Left colon (tissue), 2 donors: ENCODE measurements at regions not wholly inside any gene's neighbourhood (a gene's known extent, or its start where the extent isn't known, plus 50 kb on each side); places are given as distances from the start of the nearest gene placed in this dataset.

Source experiments
- ATAC-seq: fragments of 200-7000 bp; cut with Tn5 transposase; one replicate; pipeline ENCODE4 v1.9.1; 2020; ENCODE audit warnings: mild to moderate bottlenecking, moderate library complexity
- DNase-seq, 2 donors: peaks; one replicate each; pipeline ENCODE4 v3.0.0-alpha.2; 2020
- intact Hi-C, 2 donors: fragments of 100-400 bp; cut with DNase I in 1 of 2; cut with micrococcal nuclease in 1 of 2; formaldehyde crosslinking; loops; one replicate each; pipeline versions ENCODE4 v1.11.2 to v1.14.0; 2022; cut with DNase I, micrococcal nuclease
- donor health status: DM: no; HTN: no; CAD: no.
- donor health status: DM: yes; HTN: yes; CAD: no.

DNA sequence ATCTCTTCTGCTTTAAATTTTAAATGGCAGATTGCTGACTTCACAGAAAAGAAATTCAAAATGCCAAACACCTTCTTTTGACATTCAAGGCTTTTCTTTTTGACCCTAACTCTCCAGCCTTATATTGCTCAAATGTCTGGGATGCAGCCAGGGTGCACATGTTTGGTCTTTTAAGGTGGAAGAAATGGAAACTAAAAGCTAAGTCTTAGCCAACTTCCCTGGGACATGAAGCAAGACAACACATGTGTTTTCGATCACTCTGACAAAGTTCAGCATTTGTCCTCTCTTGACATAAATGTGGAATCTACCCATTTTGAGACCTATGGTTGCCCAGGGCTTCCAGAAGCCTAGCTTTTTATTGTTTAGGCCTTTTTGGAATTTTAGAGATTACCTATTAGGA is 161.6 kb downstream of the RDH14 start:
- ATAC-seq = no peak
- intact Hi-C loops = no loop called here
- DNase-seq = no peak

DNA sequence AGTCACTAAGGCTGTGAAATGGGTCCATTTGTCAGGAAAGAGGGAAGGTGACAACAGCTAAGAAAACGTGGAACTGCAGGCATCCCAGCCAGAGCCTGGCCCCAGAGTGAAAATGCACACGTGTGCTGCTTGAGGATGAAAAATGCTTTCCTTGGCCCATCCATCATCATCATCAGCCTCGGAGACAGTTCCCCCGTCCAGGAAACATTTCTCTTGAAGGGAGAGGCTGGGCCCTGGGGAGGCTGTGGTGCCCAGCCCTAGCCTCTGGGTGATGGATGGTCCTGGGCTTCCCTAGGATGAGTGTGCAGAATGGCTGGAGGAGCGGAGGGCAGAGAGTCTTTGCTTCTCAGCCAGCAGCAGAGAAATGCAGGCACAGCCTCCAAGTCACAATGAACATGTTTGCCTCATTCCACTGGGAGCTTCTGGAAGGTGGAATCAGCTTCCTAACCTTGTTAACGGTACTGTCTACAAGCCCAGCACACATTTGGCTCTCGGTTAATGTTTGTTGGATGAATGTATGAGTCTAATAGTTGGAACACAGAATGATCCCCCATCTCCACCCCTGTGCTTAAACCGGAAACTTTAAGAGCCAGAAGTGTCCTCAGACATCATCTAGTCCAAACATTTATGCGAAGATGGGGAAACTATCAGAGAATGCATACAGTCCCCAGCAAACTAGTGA is 164.0 kb downstream of the RDH14 start:
- DNase-seq (no peak), ATAC-seq (no peak)
- intact Hi-C loops = no loop called here

DNA sequence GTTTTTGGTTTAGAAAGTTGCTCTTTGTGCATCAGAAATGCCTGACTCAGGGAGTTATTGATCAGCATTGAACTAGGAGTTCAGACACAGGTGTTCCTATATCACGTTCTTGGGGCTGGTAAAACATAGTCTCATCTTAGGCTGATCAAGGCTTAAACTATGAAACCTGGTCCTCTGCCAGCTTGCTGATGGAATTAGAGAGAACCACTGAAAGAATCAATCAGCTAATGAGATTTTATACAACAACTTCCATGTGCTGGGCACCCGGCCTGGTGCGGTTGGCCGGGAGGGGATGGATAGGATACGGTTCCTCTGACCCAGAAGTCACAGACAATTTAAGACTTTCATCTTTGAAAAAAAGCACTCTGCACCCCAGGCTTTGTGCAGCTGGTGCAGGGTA is 164.9 kb downstream of the RDH14 start:
- DNase-seq (no peak), ATAC-seq (no peak)
- intact Hi-C loops = no loop called here

DNA sequence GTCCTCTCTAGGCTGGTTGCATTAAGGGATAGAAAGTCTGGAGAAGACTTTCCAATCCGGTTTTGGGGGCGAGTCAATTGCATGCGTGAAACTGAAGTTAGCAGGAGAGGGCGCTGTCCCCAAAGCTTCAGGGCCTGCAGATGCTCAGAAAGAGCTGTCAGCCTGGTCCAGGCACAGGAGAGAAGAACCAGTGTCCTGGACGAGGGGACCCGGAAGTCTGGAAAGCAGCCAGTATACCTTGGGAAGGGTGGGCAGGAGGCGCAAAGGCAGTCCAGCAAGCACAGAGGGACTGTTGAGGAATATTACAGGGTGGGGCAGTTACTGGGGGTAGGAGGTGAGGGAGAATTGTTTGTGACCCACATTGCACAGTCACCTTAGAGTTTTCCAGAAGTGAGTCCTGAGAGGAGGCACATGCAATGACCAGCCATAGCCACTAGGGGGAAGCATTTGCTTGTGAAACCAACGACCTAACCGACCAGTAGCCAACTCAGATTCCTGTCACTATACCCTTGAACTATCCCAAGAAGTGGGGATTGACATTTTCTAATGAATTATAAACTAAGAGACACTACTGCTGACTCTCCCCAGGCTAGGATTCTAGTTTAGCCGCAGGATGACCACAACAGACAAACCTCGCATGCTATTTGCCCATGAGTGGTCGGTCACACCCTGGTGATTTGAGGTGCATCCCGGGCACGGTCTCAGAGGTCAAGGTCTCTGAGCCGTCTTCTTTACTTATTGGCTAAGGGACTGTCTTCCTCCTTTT is 172.8 kb downstream of the RDH14 start:
- intact Hi-C loops = loop anchor here in 1 of 2 donors (10.0 kb wide), 1 partner anchor 1477 kb away; no protein-coding TSS in a partner anchor
- DNase-seq = peak; percentile 49 to 77
- ATAC-seq = peak; percentile 78

- intact Hi-C loops = loop anchor here in 1 of 2 donors (10.0 kb wide), 1 partner anchor 1481 kb away; no protein-coding TSS in a partner anchor
- no peak for ATAC-seq
- no peak for DNase-seq
Measured at GRCh38 chr2:18384242-18384641, 176.2 kb downstream of the RDH14 start.

DNA sequence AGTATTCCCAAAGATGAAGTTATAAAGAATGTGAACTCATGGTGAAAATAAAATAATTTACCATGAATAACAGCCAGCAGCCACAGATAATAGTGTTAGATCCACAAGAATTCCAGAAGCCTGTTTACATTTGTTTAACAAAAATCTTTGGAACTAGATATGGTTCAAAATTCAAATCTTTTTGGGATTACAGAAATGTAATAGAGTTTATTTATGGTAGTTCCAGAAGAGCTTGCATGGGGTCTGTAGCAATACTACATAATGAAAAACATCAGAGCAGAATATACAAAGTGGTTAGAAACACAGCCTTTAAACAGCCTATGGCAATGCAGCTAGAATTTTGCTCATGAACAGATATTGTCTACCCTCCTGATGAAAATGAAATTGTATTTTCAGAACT is 179.1 kb downstream of the RDH14 start:
- DNase-seq = no peak
- no peak for ATAC-seq
- intact Hi-C loops = loop anchor here in 1 of 2 donors (10.0 kb wide), 1 partner anchor 1483 kb away; no protein-coding TSS in a partner anchor

GRCh38 chr2:18380321-18380720 is 180.1 kb downstream of the RDH14 start:
- no peak for DNase-seq
- no peak for ATAC-seq
- intact Hi-C loops = loop anchor here in 1 of 2 donors (10.0 kb wide), 1 partner anchor 1484 kb away; no protein-coding TSS in a partner anchor

GRCh38 chr2:18379870-18380269 is 180.6 kb downstream of the RDH14 start:
- intact Hi-C loops = loop anchor here in 1 of 2 donors (10.0 kb wide), 2 partner anchors 525 to 1485 kb away; no protein-coding TSS in a partner anchor
- ATAC-seq (no peak), DNase-seq (no peak)

- intact Hi-C loops = loop anchor here in 1 of 2 donors (10.0 kb wide), 1 partner anchor 523 kb away; no protein-coding TSS in a partner anchor
- DNase-seq (peak in 1 of 2 donors; percentile 12), ATAC-seq (no peak)
Measured at GRCh38 chr2:18378020-18378653, 182.3 kb downstream of the RDH14 start.

GRCh38 chr2:18376936-18377335 is 183.5 kb downstream of the RDH14 start:
- DNase-seq (no peak), ATAC-seq (no peak)
- intact Hi-C loops = loop anchor here in 1 of 2 donors (10.0 kb wide), 1 partner anchor 522 kb away; no protein-coding TSS in a partner anchor

- ATAC-seq (no peak), DNase-seq (no peak)
- intact Hi-C loops = loop anchor here in 1 of 2 donors (10.0 kb wide), 1 partner anchor 519 kb away; no protein-coding TSS in a partner anchor
Measured at GRCh38 chr2:18373664-18374063, 186.8 kb downstream of the RDH14 start.

DNA sequence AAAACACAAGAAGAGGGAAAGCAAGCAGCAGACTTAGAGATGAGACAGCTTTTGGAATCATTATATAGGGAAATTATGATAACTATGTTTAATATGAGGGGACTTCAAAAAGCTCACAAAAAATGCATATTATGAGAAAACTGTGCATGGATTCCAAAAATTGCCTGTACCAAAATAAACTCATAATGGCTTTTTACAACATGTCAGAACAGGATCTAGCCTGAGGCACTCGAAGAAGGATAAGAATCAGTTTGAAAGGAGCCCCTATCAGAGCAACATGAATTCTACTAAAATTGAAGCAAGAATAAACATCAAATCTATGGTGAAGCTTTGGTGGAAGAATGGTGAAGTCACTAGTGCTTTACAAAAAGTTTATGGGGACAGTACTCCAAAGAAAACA is 187.4 kb downstream of the RDH14 start:
- ATAC-seq (no peak), DNase-seq (no peak)
- intact Hi-C loops = loop anchor here in 1 of 2 donors (10.0 kb wide), 1 partner anchor 518 kb away; no protein-coding TSS in a partner anchor

DNA sequence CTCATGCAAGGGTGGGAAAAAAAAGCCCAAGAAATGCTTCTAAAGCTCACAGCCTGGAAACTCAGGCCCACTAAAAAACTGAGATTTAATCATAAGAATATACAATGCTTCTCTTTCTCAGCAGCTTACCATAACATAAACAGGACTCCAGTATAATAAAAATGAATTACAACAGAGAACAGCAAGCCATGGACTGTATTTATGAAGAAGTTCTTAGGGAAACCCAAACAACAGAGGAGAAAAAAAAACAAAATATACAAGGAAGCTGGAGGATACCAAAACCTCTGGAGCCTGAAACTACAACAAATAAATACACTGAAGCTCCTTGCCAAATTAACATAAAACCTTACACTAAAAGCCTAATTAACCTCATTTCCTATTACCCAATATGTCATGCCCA is 187.8 kb downstream of the RDH14 start:
- no peak for DNase-seq
- intact Hi-C loops = loop anchor here in 1 of 2 donors (10.0 kb wide), 1 partner anchor 518 kb away; no protein-coding TSS in a partner anchor
- no peak for ATAC-seq

DNA sequence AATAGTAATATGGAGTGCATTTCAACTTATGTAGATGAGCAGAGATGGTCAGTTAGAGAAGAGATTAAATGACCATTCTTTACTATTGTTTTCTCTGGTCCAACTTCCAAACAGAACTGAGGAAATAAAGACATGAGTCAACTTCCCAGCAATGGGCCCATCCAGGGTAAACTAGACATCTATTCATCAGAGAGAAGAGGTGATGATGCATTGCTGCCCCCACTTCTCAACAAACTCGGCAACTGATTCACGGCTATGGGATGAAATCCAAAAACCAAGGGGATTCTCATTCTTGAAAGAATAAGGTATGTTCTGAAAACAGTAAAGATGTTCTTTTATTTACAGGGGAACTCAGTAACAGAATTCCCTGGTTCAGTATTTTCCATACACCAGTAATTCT is 190.7 kb downstream of the RDH14 start:
- intact Hi-C loops = loop anchor here in 1 of 2 donors (10.0 kb wide), 1 partner anchor 515 kb away; no protein-coding TSS in a partner anchor
- ATAC-seq (no peak), DNase-seq (no peak)

DNA sequence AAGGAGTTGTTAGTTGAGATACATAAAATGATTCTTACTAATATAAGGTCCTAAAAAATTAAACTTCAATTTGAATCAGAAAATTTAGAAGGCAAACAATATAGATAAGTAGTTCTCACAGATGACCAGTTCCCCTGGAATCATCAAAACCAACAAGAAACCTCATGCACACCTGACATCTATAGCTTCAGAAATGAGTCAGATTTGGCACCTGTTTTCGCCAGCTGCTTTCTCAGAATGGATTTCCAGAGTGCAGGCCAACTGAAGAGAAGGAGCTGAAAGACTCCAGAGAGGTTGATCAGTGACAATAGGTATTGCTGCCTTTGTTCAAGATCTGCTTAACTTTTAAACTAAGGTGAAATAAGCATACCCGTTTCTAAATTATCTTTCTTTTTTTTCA is 192.4 kb downstream of the RDH14 start:
- DNase-seq (no peak), ATAC-seq (no peak)
- intact Hi-C loops = no loop called here

DNA sequence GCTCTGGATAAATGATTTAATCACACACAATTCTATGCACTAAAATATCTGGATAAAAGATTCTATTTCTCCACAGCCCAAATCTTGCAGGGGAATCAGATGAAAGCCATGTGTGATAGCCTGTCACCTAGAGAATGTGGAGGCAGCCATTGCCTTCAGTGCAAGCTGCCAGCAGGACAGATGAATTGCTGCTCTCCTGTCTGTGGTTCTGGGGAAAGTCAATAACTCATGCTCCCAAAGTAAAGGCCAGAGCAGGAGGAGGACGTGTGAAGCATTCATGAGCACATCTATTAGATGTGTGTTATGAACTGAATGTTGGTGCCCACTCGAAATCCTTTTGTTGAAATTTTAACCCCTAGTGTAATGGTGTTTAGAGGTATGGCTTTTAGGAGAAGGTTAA is 195.1 kb downstream of the RDH14 start:
- no peak for ATAC-seq
- intact Hi-C loops = no loop called here
- no peak for DNase-seq

GRCh38 chr2:18363348-18363747 is 197.1 kb downstream of the RDH14 start:
- intact Hi-C loops = no loop called here
- ATAC-seq (no peak), DNase-seq (no peak)

GRCh38 chr2:18362696-18363095 is 197.8 kb downstream of the RDH14 start:
- ATAC-seq = no peak
- no peak for DNase-seq
- intact Hi-C loops = no loop called here

DNA sequence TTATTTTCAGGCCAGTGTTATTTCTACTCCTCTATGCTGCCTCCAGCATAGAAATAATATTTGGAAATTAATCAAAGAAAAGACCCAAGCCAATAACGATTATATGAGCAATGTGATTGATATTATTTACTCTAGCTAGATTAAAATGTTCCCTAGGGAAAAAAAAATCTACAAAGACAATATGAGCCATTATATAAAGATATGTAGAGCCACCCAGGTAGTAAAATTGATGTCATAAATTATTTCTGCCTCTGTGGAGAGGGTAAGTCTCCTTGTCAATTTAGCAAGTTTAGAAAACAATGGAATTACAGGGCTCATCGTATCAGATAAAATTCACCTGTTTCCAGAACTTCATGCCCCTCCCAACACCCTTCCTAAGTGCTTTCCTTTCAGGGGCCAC is 202.9 kb downstream of the RDH14 start:
- DNase-seq (no peak), ATAC-seq (no peak)
- intact Hi-C loops = no loop called here
